Rectal smooth muscle tissue (tissue), 1 donor: ENCODE measurements at regions not wholly inside any gene's neighbourhood (a gene's known extent, or its start where the extent isn't known, plus 50 kb on each side); places are given as distances from the start of the nearest gene placed in this dataset.

Experiments
- H3K27ac ChIP-seq: one replicate; pipeline ENCODE4 v1.7.0; 2013; ENCODE audit warnings: low read depth, low read length, inconsistent platforms
- H3K27me3 ChIP-seq: one replicate; pipeline ENCODE4 v1.7.0; 2013; ENCODE audit warnings: low read length; ENCODE audit not compliant: control insufficient read depth, insufficient read depth
- H3K36me3 ChIP-seq: one replicate; pipeline ENCODE4 v1.7.0; 2013; ENCODE audit warnings: low read length; ENCODE audit not compliant: control insufficient read depth, insufficient read depth
- H3K4me1 ChIP-seq: one replicate; pipeline ENCODE4 v1.7.0; 2013; ENCODE audit warnings: low read length; ENCODE audit not compliant: control insufficient read depth, insufficient read depth
- H3K4me3 ChIP-seq: one replicate; pipeline ENCODE4 v1.7.0; 2013; ENCODE audit warnings: low read length
- H3K9ac ChIP-seq: one replicate; pipeline ENCODE4 v1.7.0; 2013; ENCODE audit warnings: low read length

- H3K27me3 ChIP-seq, result no peaks in the 10 kb centered on the region
- H3K9ac ChIP-seq, result no peak overlapping the region
- no peak overlapping the region for H3K4me3 ChIP-seq
- no peaks in the 10 kb centered on the region for H3K36me3 ChIP-seq
- no peaks in the 10 kb centered on the region for H3K4me1 ChIP-seq
- no peak overlapping the region for H3K27ac ChIP-seq
Observed at GRCh38 chr5:159536646-159537045, 206.4 kb upstream of the IL12B start.

DNA sequence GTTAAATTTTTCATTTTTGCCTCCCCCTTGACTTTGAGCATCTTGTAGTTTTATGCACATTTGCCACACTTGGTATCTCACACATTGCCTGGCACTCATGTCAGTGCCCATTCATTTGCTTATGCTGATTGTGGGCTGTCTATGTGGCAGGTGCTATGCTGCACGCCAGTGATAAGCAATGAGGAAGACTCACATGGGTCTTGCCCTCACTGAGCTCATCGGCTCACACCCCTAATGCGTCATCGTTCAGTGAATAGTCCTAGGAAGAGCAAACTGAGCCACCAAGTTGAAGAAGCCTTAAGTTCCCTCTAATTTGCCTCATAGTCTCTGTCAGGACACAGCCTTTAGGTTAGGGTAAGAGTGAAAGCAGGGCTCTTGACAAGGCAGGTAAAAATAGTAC lies 209.4 kb upstream of the IL12B start:
- Histone ChIP-seq H3K36me3 (no peaks in the 10 kb centered on the region), H3K27me3 (no peaks in the 10 kb centered on the region), H3K4me3 (no peak overlapping the region), H3K9ac (no peak overlapping the region), H3K27ac (no peak overlapping the region), H3K4me1 (no peaks in the 10 kb centered on the region)

- H3K36me3 ChIP-seq, result no peaks in the 10 kb centered on the region
- no peak overlapping the region for H3K9ac ChIP-seq
- H3K4me3 ChIP-seq, result no peak overlapping the region
- H3K27me3 ChIP-seq, result no peaks in the 10 kb centered on the region
- H3K4me1 ChIP-seq, result no peaks in the 10 kb centered on the region
- no peak overlapping the region for H3K27ac ChIP-seq
Observed at GRCh38 chr5:159543326-159543725, 213.0 kb upstream of the IL12B start.

DNA sequence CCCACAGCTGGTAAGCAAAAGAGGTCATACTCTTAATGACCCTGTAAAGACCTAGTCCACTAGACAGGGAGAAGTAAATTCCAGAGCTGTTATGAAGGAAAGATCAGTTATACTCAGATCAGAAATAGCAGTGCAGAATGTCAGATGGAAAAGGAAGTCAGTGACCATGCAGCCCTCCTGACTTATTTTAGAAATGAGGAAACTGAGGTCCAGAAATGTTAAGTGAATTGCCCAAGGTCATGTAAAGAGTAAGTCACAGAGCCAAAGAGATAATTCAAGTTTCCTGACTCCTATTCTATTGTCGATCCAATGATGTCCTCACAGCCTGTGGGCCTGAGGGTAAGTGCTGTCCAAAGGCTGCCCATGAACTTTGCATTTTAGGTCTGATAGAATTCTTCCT lies 214.9 kb upstream of the IL12B start:
- H3K27ac ChIP-seq, result no peak overlapping the region
- H3K4me3 ChIP-seq, result no peak overlapping the region
- H3K36me3 ChIP-seq, result no peaks in the 10 kb centered on the region
- no peaks in the 10 kb centered on the region for H3K4me1 ChIP-seq
- H3K27me3 ChIP-seq, result no peaks in the 10 kb centered on the region
- H3K9ac ChIP-seq, result no peak overlapping the region

- no peaks in the 10 kb centered on the region for H3K27me3 ChIP-seq
- H3K9ac ChIP-seq, result no peak overlapping the region
- no peaks in the 10 kb centered on the region for H3K4me1 ChIP-seq
- no peaks in the 10 kb centered on the region for H3K36me3 ChIP-seq
- no peak overlapping the region for H3K4me3 ChIP-seq
- no peak overlapping the region for H3K27ac ChIP-seq
Observed at GRCh38 chr5:159547466-159548195, 217.3 kb upstream of the IL12B start.

GRCh38 chr5:159548517-159548916 lies 218.2 kb upstream of the IL12B start:
- H3K36me3 ChIP-seq, result no peaks in the 10 kb centered on the region
- no peak overlapping the region for H3K4me3 ChIP-seq
- H3K27me3 ChIP-seq, result no peaks in the 10 kb centered on the region
- no peak overlapping the region for H3K27ac ChIP-seq
- no peak overlapping the region for H3K9ac ChIP-seq
- no peaks in the 10 kb centered on the region for H3K4me1 ChIP-seq

DNA sequence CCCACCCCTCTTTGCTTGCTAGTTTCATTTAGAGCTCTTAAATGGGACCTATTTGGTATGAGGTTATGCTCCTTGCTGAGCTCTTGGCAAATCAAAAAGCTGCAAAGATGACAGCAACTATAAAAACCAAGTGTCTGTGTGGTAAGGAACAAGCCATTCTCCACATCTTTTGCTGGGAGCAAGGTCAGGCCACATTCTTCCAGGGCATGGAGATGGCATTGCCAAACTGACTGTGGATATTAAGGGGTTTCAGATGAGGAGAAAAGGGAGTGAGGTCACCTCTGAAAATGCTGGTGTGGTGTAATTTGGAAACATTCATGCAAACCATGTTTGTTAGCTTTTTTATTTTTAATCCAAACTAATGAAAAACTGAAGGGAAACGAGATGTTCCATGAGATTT lies 218.8 kb upstream of the IL12B start:
- no peak overlapping the region for H3K4me3 ChIP-seq
- no peak overlapping the region for H3K27ac ChIP-seq
- H3K4me1 ChIP-seq, result no peaks in the 10 kb centered on the region
- H3K36me3 ChIP-seq, result no peaks in the 10 kb centered on the region
- H3K9ac ChIP-seq, result no peak overlapping the region
- H3K27me3 ChIP-seq, result no peaks in the 10 kb centered on the region

GRCh38 chr5:159550951-159551350 lies 220.7 kb upstream of the IL12B start:
- H3K27me3 ChIP-seq, result no peaks in the 10 kb centered on the region
- H3K36me3 ChIP-seq, result no peaks in the 10 kb centered on the region
- H3K4me3 ChIP-seq, result no peak overlapping the region
- H3K4me1 ChIP-seq, result no peaks in the 10 kb centered on the region
- H3K27ac ChIP-seq, result no peak overlapping the region
- H3K9ac ChIP-seq, result no peak overlapping the region

DNA sequence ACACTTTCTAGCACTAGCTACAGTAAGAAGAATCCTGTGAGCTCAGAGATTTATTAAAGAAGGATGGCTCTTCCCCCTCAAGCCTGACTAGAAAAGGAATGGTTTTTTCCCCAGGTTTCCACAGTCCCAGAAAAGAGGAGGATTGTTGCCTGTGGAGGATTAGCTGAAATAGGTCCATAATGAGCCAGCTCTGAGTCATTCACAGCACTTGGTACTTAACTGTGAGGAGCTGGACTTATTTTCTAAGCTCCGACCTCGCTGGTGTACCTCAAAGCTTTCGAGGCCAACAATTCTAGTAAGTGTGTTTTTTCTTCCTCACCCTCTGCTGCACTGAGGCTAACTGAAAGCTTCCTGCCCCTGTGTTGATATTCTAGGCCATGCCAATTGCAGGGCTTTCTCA lies 222.5 kb upstream of the IL12B start:
- Histone ChIP-seq H3K9ac (no peak overlapping the region), H3K27me3 (no peaks in the 10 kb centered on the region), H3K27ac (no peak overlapping the region), H3K4me1 (no peaks in the 10 kb centered on the region), H3K4me3 (no peak overlapping the region), H3K36me3 (no peaks in the 10 kb centered on the region)

DNA sequence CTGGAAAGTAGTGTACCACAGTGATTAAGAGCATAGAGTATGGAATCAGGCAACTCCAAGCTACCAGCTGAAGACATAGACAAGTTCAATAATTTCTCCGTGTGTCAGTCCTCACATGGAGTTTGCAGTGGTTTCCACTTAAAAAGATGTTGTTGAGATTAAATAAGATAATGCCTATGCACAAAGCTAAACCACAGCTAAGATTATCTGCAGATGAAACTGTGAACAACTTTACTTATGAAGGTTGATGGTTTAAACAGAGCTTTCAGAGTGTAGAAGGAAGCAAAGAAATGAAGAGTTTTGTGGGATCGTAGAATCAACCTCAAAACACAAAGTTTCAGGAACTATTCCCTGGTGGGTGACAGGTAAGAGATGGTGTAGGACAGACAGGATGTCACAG lies 223.5 kb upstream of the IL12B start:
- Histone ChIP-seq H3K4me1 (no peaks in the 10 kb centered on the region), H3K4me3 (no peak overlapping the region), H3K27ac (no peak overlapping the region)

DNA sequence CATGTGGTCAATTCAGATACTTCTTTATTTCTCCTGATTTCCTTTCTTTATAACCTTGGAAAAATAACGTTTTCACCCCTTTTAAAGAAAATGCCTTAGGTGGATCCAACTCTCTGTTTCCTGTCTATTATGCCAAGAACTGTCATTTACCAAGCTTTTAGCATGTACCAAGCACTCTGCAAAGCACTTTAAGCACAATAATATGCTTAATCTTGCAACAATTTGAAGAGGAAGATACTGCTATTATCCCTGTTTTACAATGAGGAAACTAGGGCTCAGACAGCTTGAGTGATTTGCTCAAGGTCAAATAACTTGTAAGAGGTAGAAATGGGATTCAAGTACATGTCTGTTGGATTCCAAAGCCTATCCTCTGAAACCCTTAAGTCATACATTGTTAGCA lies 224.8 kb upstream of the IL12B start:
- Histone ChIP-seq H3K36me3 (no peaks in the 10 kb centered on the region), H3K4me1 (no peaks in the 10 kb centered on the region), H3K9ac (no peak overlapping the region), H3K27ac (no peak overlapping the region), H3K4me3 (no peak overlapping the region), H3K27me3 (no peaks in the 10 kb centered on the region)

More for the DNA sequence above, 223.5 kb upstream of the IL12B start:
- Histone ChIP-seq H3K27me3 (no peaks in the 10 kb centered on the region), H3K9ac (no peak overlapping the region), H3K36me3 (no peaks in the 10 kb centered on the region)

DNA sequence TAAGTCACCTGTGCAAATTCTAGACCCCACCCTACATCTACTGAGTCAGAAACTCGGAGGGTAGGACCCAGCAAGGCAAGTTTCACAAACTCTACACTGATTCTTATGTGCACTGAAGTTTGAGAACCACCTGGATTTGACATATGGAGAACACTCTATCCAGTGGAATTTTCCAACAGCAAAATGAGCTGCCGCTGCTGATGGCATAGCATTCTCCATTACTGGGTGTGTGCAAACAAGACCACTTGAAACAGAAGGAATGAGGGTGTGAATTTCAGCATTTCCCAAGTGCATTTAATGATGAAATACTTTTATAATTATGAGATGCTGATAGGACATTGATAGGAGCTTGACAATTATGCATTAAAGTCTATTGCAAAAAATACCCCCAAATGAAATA lies 229.1 kb upstream of the IL12B start:
- Histone ChIP-seq H3K4me3 (no peak overlapping the region), H3K27me3 (no peaks in the 10 kb centered on the region), H3K27ac (no peak overlapping the region), H3K4me1 (no peaks in the 10 kb centered on the region), H3K9ac (no peak overlapping the region), H3K36me3 (no peaks in the 10 kb centered on the region)

- Histone ChIP-seq H3K27ac (no peak overlapping the region), H3K27me3 (no peaks in the 10 kb centered on the region), H3K9ac (no peak overlapping the region), H3K4me3 (no peak overlapping the region), H3K4me1 (no peaks in the 10 kb centered on the region), H3K36me3 (no peaks in the 10 kb centered on the region)
Observed at GRCh38 chr5:159560088-159560487, 229.8 kb upstream of the IL12B start.
